ENCODE measurements at regions not wholly inside any gene's neighbourhood (a gene's known extent, or its start where the extent isn't known, plus 50 kb on each side); places are given as distances from the start of the nearest gene placed in this dataset.

DNA sequence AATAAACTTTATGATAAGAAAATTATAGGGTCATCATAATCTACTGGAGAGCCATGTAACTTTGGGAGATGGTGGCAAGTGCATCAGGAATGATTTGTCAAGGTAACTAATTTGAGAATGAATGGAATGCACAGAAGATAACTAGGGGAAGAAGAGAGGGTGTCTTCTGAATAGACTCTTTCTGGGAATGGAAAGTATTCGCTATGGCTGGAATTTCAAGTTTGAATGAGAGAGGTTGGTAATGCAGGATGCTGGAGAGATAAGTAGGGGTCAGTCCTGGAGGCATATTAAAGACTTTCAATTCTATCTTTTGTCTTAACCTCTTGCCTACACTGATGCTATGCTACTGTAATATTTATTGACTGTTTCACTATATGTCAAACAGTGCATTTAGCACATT is 714.2 kb downstream of the CETN3 start:
- no peak for TF ChIP-seq EZH2 (IDR thresholded peaks at IDR 0.05; ENCODE audit: insufficient read depth, poor library complexity, severe bottlenecking)
- TF ChIP-seq EZH2phosphoT487 (IDR thresholded peaks at IDR 0.05; ENCODE audit: insufficient read depth, low read depth): no peak
